Right ventricle myocardium superior (tissue), 1 donor: ENCODE measurements at regions not wholly inside any gene's neighbourhood (a gene's known extent, or its start where the extent isn't known, plus 50 kb on each side); places are given as distances from the start of the nearest gene placed in this dataset.

ENCODE experiments used
- ATAC-seq: fragments of 200-7000 bp; cut with Tn5 transposase; one replicate; pipeline ENCODE4 v1.9.1; 2020; ENCODE audit warnings: mild to moderate bottlenecking; ENCODE audit not compliant: poor library complexity
- DNase-seq: peaks from one replicate; pipeline ENCODE4 v3.0.0-alpha.2; 2020
- intact Hi-C: fragments of 100-400 bp; cut with DNase I; formaldehyde crosslinking; loops from one replicate; pipeline ENCODE4 v1.11.2; 2022
- donor health status: DM: no; HTN: yes; CAD: no; lungs with severe emphysema.

DNA sequence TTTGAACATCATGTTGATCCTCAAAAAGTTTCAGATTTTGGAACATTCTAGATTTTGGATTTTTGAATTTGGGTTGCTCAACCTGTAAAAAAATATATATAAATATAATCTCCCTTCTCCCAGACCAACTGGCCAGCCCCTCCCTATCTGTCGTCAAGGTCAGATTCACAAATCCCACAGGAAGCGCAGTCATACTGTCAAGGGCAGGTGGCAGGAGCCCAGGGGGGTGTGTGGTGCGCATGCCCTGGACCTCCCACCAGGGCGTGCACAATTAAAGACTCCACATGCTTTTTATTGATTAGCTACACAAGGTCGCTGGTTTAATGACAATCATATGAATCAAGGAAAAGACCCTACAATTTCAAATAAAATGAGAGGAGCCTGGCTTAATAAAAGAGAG, 77.0 kb upstream of the EEPD1 start:
- DNase-seq = no peak
- intact Hi-C loops = no loop called here
- no peak for ATAC-seq

DNA sequence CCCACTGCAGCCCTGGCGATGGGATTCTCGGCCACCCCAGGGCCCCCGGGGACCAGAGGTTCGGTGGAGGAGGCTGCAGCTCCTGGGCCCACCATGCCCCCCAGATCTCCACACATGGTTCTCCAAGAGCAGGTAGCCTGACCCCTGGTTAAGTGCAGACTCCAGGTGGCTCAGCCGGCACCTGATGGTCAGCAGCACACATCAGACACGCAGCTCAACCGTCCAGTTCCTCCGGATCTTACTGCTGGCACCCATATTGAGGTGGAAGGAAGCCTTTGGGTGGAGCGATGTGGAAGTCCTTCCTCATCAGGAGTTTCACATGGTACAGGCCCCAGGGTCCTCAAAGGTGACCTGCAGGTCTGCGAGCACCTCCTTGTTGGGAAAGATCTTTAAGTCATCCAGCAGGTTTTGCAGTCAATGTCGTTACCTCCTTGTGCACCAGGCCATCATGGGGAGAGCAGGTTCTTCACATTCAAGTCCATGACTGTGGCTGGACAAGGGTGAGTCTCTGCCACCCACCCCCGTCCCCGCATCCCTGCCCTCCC, 74.2 kb upstream of the EEPD1 start:
- no peak for ATAC-seq

DNA sequence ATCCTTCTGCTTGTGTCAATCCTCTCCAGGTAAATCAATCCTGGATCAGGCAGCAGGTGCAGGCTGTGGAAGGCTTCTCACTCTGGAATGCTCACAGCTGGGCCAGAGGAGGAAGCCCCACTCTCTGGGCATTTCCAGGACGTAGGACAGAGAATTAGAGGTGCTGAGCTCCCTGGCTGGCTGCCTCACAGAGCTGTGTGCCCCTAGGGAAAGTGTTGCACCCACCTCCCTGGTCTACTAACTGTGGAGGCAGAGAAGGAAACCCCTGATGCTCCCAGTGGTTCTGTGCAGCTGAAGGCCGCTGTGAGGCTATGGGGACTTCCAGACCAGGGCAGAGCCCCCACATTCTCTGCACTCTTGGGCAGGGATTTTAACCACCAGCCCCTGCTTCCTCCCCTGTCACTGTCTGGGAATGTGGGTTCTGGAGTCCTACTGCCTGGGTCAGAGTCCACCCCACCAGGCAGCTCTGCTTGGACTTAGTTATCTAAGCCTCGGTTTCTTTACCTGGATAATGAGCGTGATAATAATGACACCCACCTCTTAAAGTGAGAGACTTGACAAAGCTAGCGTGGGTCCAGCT, 73.5 kb upstream of the EEPD1 start:
- no peak for DNase-seq
- no peak for ATAC-seq
- intact Hi-C loops = no loop called here

More for the DNA sequence above, 74.2 kb upstream of the EEPD1 start:
- intact Hi-C loops = no loop called here
- DNase-seq = no peak

DNA sequence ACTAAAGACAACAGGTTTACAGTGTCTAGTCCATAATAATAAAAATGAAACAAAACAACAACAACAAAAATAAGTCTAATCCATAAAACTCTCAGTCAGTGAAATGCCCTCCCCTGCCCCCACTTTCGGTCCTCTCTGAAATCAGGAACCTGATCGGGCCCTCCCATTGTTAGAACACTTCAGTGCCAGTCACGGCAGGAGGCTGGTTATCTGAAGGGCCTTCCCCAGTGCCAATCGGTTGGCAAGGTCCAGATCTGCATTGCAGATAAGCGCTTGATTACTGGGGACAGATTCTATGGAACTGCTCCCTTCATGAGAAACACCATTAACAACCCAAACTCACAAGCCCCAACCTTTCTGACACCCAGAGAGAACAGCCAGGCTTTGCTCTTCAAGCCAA, 72.2 kb upstream of the EEPD1 start:
- intact Hi-C loops = no loop called here
- no peak for DNase-seq
- ATAC-seq = no peak

DNA sequence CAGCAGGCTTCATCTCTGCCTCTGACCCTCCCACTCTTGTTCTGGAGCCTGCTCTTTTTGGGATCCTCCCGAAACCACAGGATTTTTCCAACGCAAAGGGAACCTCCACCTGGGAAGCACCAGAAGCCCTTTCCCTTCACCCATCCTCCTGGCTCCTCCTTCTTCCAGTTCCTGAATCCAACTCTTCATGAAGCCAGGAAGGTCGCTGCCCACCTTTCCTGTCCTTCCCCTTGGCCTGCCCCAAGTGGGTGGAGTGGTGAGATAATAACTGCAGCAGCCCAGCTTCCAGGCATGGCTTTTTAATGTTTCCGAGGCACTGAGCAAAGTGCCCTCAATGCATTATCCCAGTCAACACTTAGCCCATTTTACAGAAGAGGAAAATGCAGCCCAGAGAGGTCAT, 70.8 kb upstream of the EEPD1 start:
- DNase-seq (no peak), ATAC-seq (no peak)
- intact Hi-C loops = no loop called here

DNA sequence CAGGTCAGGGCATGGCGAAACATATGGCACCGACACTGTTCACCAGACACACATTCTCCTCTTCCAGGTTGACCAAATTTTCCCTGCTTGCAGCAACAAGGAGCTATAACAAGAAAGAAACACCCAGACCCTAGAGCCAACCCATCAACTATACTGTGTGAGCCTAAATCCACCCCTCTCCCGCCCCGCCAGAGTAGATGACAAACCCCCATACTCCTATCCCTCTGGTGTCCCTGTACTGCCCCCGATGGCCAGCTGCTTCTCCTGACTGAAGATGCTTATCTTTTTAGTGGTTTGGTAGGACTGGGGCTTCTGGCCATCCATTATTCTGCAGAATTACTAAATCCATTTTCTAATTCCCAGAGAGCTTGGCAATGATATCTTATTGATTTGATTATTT, 70.1 kb upstream of the EEPD1 start:
- intact Hi-C loops = no loop called here
- ATAC-seq (no peak), DNase-seq (no peak)

DNA sequence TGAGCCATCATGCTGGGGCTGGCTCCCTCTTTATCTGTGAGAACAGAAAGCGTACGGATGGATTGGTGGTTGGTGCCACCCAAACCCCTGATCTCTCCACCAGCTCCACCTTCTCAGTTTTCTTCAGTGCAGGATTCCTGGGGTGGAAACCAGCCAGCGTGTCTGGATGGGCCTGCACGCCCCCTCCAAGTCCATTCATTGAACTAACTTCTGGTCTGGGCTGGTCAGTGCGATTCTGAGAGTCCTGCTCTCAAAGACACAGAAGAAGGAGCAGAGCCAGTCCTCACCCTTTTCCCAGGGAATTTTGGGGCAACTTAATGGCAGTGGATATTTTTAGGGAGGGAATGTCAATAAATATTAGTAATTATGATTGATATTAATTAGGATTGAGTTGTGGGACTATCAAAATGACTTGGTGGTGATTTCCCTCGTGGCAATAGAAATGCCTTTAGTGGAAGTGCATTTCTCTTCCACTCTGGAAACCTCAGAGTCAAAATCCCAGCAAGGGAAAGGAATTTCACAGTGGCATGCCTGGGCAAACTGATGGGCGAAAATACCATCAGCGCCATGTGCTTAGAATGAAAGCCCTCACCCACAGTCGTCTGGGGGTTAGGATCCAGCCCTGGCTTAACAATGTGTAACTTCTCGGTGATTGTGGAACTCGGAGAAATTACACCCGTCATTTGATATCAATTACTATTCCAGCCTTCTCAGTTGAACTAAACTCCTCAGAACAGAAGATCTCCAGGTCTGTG, 69.3 kb upstream of the EEPD1 start:
- intact Hi-C loops = no loop called here
- no peak for ATAC-seq

DNA sequence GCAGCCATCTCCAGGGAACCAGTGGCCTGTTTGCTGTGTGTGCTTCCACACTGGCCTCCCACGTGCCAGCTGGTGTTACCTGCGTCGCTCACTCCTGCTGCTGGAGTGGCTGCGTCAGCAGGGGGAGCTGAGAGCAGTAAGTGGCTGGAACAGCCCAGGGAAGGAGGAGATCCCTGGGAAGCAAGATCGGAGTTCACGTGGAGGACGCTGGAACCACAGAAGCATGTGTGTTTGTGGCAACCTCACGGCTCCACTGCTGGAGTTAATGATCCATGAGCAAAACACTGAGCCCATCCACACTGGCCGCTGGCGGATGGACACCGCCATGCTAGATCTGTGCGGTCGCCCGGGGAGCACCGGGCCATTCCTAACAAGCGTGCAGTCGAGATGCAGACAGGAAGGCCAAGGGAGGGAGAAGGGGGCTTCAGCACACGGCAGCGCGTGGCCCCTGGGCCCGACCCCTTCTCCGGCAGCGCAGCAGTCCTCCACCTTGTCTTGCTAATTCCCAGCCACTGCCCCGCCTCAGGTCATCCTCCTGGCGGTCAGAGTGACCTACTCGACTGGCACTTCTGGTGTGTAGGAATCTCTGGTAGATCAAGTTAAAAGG, 68.5 kb upstream of the EEPD1 start:
- intact Hi-C loops = no loop called here
- DNase-seq = peak; percentile 55
- peak; percentile 89 for ATAC-seq

More for the DNA sequence above, 69.3 kb upstream of the EEPD1 start:
- no peak for DNase-seq

DNA sequence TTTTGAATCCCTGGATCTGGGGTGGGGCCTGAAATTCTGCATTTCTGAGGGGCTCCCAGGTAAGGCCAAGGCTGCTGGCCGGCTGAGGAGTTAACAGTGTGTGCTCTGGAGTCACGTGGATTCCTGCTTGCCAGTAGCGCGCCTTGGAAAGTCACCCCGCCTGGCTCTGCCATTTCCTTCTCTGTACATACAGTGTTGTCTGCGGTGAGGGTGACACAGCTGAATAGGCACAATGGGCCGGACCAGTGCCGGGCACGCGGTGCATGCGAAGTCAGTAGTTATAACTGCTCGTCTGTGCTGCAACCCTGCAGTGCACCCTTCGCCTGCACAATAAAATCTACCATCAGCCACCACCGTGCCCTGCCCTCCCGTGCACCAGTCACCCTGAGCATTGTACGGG, 68.0 kb upstream of the EEPD1 start:
- no peak for ATAC-seq
- DNase-seq = no peak
- intact Hi-C loops = no loop called here

DNA sequence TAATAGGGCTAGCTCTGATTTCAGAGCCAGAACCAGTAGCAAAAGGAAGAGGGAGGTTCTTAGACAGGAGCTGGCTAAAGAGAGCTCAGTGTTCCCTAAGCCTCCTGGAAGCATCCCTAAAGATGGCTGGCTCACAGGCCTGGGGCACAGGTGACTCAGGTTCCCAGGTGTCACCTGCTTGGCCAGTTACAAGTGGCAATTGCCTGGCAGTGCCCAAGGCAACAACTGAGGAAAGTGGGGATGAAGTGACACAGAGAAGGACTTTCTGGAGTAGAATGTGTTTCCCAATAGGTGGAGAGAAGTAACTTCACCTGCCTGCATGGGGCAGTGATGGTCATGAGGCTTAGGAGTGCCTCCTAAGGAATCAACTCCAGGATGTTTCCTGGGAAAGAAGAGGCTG, 66.5 kb upstream of the EEPD1 start:
- intact Hi-C loops = no loop called here
- ATAC-seq (no peak), DNase-seq (no peak)

DNA sequence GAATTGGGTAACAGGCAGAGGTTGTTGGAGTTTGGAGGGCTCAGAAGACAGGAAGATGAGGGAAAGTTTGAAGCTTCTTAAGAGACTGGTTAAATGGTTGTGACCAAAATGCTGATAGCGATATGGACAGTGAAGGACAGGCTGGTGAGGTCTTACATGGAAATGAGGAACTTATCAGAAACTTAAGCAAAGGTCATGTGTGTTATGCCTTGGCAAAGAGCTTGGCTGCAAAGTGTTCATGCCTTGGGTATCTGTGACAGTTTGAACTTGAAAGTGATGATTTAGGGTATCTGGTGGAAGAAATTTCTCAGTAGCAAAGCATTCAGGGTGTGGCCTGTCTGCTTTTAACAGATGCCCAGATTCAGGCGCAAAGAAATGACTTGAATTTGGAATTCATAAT, 64.5 kb upstream of the EEPD1 start:
- DNase-seq (no peak), ATAC-seq (no peak)
- intact Hi-C loops = no loop called here

DNA sequence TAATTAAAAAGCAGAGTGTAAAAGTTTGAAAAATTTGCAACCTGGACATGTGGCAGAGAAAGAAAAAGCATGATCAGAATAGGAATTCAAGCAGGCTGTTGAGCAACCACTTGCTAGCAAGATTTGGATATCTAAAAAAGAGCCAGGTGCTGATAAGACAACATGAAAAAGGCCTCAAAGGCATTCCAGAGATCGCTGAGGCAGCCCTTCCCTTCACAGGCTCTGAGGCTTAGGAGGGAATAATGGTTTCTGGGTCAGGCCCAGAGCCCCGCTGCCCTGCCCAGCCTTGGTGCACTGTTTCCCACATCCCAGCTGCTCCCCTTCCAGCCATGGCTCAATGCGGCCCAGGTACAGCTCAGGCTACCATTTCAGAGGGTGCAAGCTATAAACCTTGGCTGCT, 64.1 kb upstream of the EEPD1 start:
- ATAC-seq = no peak
- no peak for DNase-seq
- intact Hi-C loops = no loop called here

DNA sequence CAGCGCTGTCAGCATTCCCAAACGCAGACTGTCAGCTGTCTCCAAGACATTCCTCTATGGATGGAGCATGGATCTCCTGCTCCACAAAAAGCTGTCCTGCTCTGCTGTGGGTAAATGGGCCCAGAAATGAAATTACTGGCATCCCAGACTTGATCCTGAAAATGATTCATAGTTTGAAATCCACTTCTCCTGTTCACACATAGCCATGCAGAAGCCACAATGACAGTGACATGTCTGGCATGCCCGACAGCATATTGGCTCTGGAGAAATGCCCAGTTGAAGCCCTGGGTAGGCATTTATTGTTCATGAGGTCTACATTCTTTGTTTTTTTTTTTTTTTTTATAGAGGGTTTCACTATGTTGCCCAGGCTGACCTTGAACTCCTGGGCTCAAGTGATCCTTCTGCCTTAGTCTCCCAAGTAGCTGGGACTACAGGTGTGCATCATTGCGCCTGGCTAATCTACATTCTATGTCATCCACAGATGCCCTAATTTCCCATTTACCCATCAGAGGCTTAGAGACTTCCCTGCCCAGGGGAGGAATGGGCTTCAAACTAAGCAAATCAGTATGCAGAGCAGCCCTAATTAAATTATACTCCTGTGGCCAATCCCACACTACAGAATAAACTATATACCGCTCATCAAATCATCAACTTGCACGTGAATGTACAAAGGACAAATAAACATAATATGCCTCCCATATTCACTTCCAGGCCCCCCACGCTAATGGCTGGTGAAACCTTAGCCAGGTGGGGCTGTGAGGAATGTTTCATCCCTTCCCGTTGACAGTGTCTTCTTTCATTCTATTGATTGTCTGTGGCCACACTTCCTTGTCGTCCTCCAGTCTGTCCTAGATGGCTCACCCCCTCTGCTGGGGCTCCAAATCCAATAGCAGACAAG, 61.8 kb upstream of the EEPD1 start:
- intact Hi-C loops = no loop called here
- no peak for DNase-seq
- ATAC-seq = no peak

DNA sequence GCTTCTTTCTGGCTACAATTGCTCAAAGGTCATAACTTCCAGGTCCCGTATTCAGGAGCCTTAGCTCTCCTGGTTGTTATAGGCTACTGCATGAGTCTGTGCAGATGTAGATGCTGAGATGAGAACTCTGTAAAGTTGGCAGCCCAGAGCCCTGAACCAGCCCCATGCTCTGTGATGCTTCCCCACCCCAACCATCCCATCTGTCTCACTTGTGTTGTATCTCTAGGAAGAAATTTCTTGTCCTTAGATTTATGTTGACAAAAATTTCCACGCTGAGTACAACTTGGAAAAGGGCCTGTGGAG, 61.2 kb upstream of the EEPD1 start:
- intact Hi-C loops = no loop called here
- DNase-seq = no peak
- no peak for ATAC-seq

DNA sequence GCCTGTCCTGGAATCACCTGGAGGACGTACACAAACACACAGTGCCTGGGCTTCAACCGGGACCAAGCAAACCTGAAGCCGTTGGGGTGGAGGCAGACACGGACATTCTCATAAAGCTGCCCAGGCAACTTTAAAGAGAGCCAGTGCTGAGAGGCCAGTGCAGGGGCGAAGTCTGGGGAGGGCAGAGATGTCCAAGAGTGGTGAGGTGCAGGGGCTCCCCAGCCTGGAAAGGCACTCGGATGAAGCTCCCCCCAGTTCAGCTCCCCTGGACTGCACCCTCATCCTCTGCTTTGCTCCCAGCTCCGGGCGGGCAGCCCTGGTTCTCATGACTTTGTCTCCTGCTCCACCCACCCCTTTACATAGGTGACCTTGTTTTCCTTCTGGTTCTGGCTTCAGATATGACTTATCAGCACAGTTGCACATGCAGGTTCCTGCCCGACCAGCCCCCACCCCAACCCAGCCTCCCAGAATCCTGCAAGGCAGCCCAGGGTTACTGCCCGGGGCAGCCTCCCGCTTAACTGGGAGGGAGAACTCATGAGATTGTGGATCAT, 60.8 kb upstream of the EEPD1 start:
- DNase-seq = no peak
- peak; percentile 52 for ATAC-seq
- intact Hi-C loops = no loop called here

DNA sequence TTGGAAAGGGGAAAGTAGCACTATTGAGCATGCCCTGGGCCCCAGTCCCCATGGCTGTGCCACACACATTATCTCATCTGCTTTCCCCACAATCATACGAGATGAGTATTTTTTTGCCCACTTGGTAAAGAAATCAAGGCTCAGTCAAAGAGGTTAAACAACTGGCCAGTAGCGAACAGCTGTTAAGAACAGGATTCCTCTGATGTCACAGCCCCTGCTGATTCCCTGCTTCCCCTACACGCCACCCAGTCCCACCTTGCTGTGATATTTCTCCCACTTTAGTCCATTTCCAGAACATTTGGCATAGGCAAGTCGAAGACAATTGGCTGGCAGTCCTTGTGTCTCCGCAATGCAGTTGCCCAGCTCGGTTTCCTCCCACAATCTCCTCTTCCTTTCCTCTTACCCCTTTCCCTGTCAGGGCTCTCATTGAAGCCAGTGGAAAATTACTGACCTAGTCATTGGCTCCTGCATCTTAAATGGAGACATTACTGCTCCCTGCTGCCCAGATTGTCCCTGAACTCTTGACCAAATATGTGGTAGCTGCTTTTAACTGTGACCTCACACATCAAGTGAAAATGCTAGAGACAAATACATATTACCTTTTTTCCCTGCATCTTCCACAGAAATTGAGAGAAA, 56.5 kb upstream of the EEPD1 start:
- no peak for DNase-seq
- intact Hi-C loops = no loop called here
- peak; percentile 60 for ATAC-seq

DNA sequence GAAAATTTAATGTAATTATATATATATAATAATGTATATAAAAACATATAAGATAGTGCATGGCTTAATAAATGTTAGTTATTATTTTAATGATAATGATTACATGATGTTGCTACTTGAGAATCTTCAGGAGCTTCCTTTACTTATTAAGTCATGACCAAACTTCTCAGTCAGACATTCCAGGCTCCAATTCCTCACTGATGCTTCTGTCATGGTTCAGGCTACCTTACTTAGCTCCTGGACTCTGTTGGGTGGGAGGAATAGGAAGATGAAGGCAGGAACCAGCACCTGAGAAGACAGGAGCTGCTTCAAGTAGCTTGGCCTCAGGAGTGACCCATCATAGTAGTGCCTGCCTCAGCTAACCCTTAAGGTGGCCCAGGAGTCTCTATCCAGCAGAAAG, 55.0 kb upstream of the EEPD1 start:
- ATAC-seq (no peak), DNase-seq (no peak)
- intact Hi-C loops = no loop called here

DNA sequence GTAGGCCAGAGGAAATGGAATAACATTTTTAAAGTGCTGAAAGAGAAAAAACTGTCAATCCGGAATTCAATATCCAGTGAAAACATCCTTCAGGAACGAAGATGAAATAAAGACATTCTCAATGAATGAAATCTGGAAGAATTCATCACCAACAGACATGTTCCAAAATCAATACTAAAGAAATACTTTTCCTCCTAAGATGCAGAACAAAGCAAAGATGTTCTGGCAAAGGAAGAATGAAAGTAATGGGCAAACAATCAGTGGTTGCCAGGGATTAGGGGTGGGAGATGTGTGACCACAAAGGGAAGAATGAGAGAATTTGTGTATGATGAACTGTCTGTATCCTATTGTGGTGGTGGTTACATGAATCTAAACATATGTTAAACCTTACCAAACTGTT, 52.8 kb upstream of the EEPD1 start:
- no peak for ATAC-seq
- DNase-seq = no peak
- intact Hi-C loops = no loop called here

DNA sequence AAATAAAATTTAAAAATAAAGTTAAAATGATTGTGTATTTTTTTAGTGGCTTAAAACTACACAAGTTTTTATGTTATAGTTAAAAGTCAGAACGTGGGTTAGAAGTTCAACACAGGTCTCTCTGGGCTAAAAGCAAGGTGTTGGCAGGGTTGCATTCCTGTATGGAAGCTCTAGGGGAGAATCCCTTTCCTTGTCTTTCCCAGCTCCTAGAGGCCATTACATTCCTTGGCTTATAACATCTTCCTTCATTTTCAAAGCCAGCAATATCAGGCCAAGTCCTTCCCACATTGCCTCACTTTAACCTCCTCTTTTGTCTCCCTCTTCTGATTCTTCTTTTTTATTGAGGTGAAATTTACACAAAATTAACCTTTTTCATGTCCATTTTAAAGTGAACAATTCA, 52.4 kb upstream of the EEPD1 start:
- no peak for DNase-seq
- intact Hi-C loops = no loop called here
- ATAC-seq = no peak
